ENCODE measurements at regions not wholly inside any gene's neighbourhood (a gene's known extent, or its start where the extent isn't known, plus 50 kb on each side); places are given as distances from the start of the nearest gene placed in this dataset.

GRCh38 chr13:61162106-61162505, 253.5 kb downstream of the PCDH20 start:
- DNase-seq (ENCODE audit: low spot score) (no peak), ATAC-seq (no peak)
- Mint-ChIP-seq H3K27ac (no peak overlapping the region), H3K27me3 (ENCODE audit: low read depth) (no peaks in the 10 kb centered on the region), H3K36me3 (no peaks in the 10 kb centered on the region), H3K4me3 (no peak overlapping the region), H3K9me3 (no peaks in the 10 kb centered on the region), H3K4me1 (no peaks in the 10 kb centered on the region)
- TF ChIP-seq, protein P1, sequence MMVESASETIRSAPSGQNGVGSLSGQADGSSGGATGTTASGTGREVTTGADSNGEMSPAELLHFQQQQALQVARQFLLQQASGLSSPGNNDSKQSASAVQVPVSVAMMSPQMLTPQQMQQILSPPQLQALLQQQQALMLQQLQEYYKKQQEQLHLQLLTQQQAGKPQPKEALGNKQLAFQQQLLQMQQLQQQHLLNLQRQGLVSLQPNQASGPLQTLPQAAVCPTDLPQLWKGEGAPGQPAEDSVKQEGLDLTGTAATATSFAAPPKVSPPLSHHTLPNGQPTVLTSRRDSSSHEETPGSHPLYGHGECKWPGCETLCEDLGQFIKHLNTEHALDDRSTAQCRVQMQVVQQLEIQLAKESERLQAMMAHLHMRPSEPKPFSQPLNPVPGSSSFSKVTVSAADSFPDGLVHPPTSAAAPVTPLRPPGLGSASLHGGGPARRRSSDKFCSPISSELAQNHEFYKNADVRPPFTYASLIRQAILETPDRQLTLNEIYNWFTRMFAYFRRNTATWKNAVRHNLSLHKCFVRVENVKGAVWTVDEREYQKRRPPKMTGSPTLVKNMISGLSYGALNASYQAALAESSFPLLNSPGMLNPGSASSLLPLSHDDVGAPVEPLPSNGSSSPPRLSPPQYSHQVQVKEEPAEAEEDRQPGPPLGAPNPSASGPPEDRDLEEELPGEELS (CRISPR knock-in tag; IDR thresholded peaks at IDR 0.05) = no peak
- TF ChIP-seq E2F1 (CRISPR knock-in tag; IDR thresholded peaks at IDR 0.05) = no peak
- TF ChIP-seq, protein P2, sequence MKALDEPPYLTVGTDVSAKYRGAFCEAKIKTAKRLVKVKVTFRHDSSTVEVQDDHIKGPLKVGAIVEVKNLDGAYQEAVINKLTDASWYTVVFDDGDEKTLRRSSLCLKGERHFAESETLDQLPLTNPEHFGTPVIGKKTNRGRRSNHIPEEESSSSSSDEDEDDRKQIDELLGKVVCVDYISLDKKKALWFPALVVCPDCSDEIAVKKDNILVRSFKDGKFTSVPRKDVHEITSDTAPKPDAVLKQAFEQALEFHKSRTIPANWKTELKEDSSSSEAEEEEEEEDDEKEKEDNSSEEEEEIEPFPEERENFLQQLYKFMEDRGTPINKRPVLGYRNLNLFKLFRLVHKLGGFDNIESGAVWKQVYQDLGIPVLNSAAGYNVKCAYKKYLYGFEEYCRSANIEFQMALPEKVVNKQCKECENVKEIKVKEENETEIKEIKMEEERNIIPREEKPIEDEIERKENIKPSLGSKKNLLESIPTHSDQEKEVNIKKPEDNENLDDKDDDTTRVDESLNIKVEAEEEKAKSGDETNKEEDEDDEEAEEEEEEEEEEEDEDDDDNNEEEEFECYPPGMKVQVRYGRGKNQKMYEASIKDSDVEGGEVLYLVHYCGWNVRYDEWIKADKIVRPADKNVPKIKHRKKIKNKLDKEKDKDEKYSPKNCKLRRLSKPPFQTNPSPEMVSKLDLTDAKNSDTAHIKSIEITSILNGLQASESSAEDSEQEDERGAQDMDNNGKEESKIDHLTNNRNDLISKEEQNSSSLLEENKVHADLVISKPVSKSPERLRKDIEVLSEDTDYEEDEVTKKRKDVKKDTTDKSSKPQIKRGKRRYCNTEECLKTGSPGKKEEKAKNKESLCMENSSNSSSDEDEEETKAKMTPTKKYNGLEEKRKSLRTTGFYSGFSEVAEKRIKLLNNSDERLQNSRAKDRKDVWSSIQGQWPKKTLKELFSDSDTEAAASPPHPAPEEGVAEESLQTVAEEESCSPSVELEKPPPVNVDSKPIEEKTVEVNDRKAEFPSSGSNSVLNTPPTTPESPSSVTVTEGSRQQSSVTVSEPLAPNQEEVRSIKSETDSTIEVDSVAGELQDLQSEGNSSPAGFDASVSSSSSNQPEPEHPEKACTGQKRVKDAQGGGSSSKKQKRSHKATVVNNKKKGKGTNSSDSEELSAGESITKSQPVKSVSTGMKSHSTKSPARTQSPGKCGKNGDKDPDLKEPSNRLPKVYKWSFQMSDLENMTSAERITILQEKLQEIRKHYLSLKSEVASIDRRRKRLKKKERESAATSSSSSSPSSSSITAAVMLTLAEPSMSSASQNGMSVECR (CRISPR knock-in tag; IDR thresholded peaks at IDR 0.05; ENCODE audit: borderline replicate concordance) = no peak
- CTCF ChIA-PET = no interaction called here
- POLR2A ChIA-PET = no interaction called here

DNA sequence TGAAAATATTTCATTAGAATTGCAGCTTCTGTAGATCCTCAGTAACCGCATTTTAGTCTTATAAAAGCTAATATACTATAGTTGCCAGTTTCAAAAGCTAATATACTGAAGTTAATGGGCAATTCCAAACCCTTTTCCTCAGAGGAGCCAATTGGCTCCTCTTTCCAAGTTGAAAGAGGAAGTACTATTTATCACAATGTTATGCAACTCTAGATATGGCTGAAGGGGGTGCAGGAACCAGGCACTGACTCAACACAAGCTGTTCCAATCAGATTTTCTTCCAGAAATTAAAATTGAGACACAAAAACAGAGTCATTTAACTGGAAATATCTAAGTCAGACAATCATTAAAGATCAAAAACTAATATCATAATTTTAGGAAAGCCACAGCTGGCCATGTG, 258.9 kb downstream of the PCDH20 start:
- ChIA-PET POLR2A (no interaction called here), CTCF (interaction anchor here (0.5 kb wide), 1 partner anchor 724 kb away, joined by 4 read pairs; no protein-coding TSS in a partner anchor)
- Mint-ChIP-seq H3K27me3 (ENCODE audit: low read depth) (no peaks in the 10 kb centered on the region), H3K27ac (no peak overlapping the region), H3K9me3 (no peaks in the 10 kb centered on the region), H3K4me1 (no peaks in the 10 kb centered on the region), H3K4me3 (no peak overlapping the region), H3K36me3 (no peaks in the 10 kb centered on the region)
- TF ChIP-seq ZNF138 (CRISPR knock-in tag; conservative IDR thresholded peaks at IDR 0.05) (no peak), RORB (CRISPR knock-in tag; IDR thresholded peaks at IDR 0.05) (no peak), TEAD4 (CRISPR knock-in tag; IDR thresholded peaks at IDR 0.05) (no peak), AR (CRISPR knock-in tag; IDR thresholded peaks at IDR 0.05) (no peak), USF2 (CRISPR knock-in tag; IDR thresholded peaks at IDR 0.05) (no peak), SMAD3 (CRISPR knock-in tag; IDR thresholded peaks at IDR 0.05; ENCODE audit: borderline replicate concordance) (no peak), MYBL2 (CRISPR knock-in tag; IDR thresholded peaks at IDR 0.05) (no peak), ZNF396 (CRISPR knock-in tag; IDR thresholded peaks at IDR 0.05; ENCODE audit: borderline replicate concordance) (no peak), SP1 (CRISPR knock-in tag; conservative IDR thresholded peaks at IDR 0.05) (no peak), HMGA2 (CRISPR knock-in tag; IDR thresholded peaks at IDR 0.05) (no peak)
- TF ChIP-seq, protein P2 (CRISPR knock-in tag; IDR thresholded peaks at IDR 0.05; ENCODE audit: borderline replicate concordance) = no peak
- TF ChIP-seq, protein P3, sequence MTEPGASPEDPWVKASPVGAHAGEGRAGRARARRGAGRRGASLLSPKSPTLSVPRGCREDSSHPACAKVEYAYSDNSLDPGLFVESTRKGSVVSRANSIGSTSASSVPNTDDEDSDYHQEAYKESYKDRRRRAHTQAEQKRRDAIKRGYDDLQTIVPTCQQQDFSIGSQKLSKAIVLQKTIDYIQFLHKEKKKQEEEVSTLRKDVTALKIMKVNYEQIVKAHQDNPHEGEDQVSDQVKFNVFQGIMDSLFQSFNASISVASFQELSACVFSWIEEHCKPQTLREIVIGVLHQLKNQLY (CRISPR knock-in tag; IDR thresholded peaks at IDR 0.05) = no peak
- DNase-seq (ENCODE audit: low spot score) (no peak), ATAC-seq (no peak)

All from WTC11 (cell line).